Erythroblast (primary cell): ENCODE measurements at regions not wholly inside any gene's neighbourhood (a gene's known extent, or its start where the extent isn't known, plus 50 kb on each side); places are given as distances from the start of the nearest gene placed in this dataset.

Experiments
- GATA1 ChIP-seq: IDR thresholded peaks from 2 replicates; pipeline ENCODE4 v1.6.1; 2011; ENCODE audit warnings: low read depth, mild to moderate bottlenecking, control low read depth, low read length, moderate library complexity
- POLR2A ChIP-seq: IDR thresholded peaks from 2 replicates; pipeline ENCODE4 v1.6.1; 2011; ENCODE audit warnings: mild to moderate bottlenecking, low read length

DNA sequence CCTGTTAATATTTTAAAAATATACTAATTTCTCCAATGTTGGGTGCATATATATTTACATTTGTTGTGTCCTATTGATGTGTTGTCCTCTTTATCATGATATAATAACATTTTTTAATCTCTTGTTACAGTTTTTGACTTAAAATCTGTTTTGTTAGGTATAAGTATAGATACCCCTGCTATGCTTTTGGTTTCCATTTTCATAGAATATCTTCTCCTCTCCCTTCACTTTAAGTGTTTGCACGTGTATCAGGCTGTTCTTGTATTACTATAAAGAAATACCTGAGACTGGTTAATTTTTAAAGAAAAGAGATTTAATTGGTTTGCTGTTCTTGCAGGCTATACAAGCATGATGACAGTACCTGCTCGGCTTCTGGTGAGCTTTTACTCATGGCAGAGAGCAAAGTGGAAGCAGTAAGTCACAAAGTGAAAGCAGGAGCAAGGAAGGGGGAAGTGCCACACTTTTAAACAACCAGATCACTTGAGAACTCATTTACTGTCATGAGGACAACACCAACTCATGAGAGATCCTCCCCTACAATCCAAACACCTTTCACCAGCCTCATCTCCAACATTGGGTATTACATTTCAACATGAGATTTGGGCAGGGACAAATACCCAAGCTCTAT is 340.5 kb upstream of the SYNCRIP start:
- TF ChIP-seq POLR2A: no peak
- no peak for TF ChIP-seq GATA1
